ENCODE measurements at regions not wholly inside any gene's neighbourhood (a gene's known extent, or its start where the extent isn't known, plus 50 kb on each side); places are given as distances from the start of the nearest gene placed in this dataset.

GRCh38 chr10:123356799-123357198 lies 202.6 kb downstream of the BUB3 start (continued):
- TF ChIP-seq CEBPZ (IDR thresholded peaks at IDR 0.05; ENCODE audit: low read length) = no peak

GRCh38 chr10:123357421-123357930 lies 203.3 kb downstream of the BUB3 start:
- Histone ChIP-seq H3K27me3 (ENCODE audit: control insufficient read depth in 1 of 2, insufficient read depth in 2 of 2, low read length in 2 of 2) (peaks cover 2 to 18% of the 10 kb centered on the region in 2 experiments; a peak in 4 of 5 replicates), H3K4me1 (ENCODE audit: insufficient read depth, low read length) (no peaks in the 10 kb centered on the region), H3K9me3 (ENCODE audit: low read length) (no peaks in the 10 kb centered on the region), H3K79me2 (ENCODE audit: insufficient read depth, low read length) (no peaks in the 10 kb centered on the region), H2AFZ (ENCODE audit: low read length) (no peak overlapping the region), H3K4me3 (replicated peaks in 1 of 3; ENCODE audit: insufficient read depth in 1 of 3, low read depth in 2 of 3, low read length in 3 of 3) (no peak overlapping the region), H3K27ac (ENCODE audit: extremely low read length, insufficient read depth, low read length) (no peak overlapping the region), H3K9ac (ENCODE audit: insufficient read depth, low read depth, low read length) (no peak overlapping the region), H3K36me3 (replicated peaks in 1 of 2; ENCODE audit: control insufficient read depth in 1 of 2, insufficient read depth in 2 of 2, low read length in 2 of 2) (no peaks in the 10 kb centered on the region), H4K20me1 (ENCODE audit: insufficient read depth, low read length) (no peaks in the 10 kb centered on the region), H3K4me2 (ENCODE audit: low read depth, low read length) (no peak overlapping the region)
- ChIA-PET CTCF (ENCODE audit: low intra/inter-chr PET ratio, low total read pairs) (no interaction called here), POLR2A (no interaction called here)
- FAIRE-seq = no peak
- no peak for DNase-seq (ENCODE audit: low spot score)
- no peak for TF ChIP-seq PRMT3 (CRISPR knock-in tag; IDR thresholded peaks at IDR 0.05; ENCODE audit: borderline replicate concordance, low read depth)
- no peak for TF ChIP-seq ISL2 (CRISPR knock-in tag; IDR thresholded peaks at IDR 0.05)
- TF ChIP-seq PRDM15 (CRISPR knock-in tag; IDR thresholded peaks at IDR 0.05) = no peak
- no peak for TF ChIP-seq FOXK1 (CRISPR knock-in tag; IDR thresholded peaks at IDR 0.05; ENCODE audit: borderline replicate concordance, low read depth)
- TF ChIP-seq ZNF678 (CRISPR knock-in tag; IDR thresholded peaks at IDR 0.05) = no peak
- TF ChIP-seq ADNP (CRISPR knock-in tag; IDR thresholded peaks at IDR 0.05) = no peak
- 59% methylated on average over 17 of the region's 17 CpGs for WGBS (ENCODE audit: low lambda C conversion rate)
- intact Hi-C loops (cut with micrococcal nuclease; ENCODE audit: unreplicated experiment) (no loop called here), in situ Hi-C loops (cut with HindIII; ENCODE audit: extremely low pct_ligation_motif_present, low pct_unique_long_range_greater_than_20kb) (no loop called here)
- ATAC-seq = no peak
- no TSS peak for BruUV-seq (replicated peaks)

Data from HepG2 (cell line).